Kidney epithelial cell (primary cell): ENCODE measurements at regions not wholly inside any gene's neighbourhood (a gene's known extent, or its start where the extent isn't known, plus 50 kb on each side); places are given as distances from the start of the nearest gene placed in this dataset.

Experiments
- DNase-seq: peaks from one replicate; pipeline ENCODE4 v3.0.0-alpha.2; 2010; ENCODE audit warnings: low read depth
- H3K27me3 ChIP-seq: 2 replicates; pipeline ENCODE4 v1.6.0; 2011; ENCODE audit warnings: low read length; ENCODE audit not compliant: control insufficient read depth, insufficient read depth
- H3K36me3 ChIP-seq: 2 replicates; pipeline ENCODE4 v1.5.1; 2011; ENCODE audit warnings: low read length; ENCODE audit not compliant: control insufficient read depth, insufficient read depth
- H3K4me3 ChIP-seq: 2 replicates; pipeline ENCODE4 v1.5.1; 2011; ENCODE audit warnings: low read depth, mild to moderate bottlenecking, control low read depth, low read length
- CTCF ChIP-seq: IDR thresholded peaks from 2 replicates; pipeline ENCODE4 v1.5.1; 2011; ENCODE audit warnings: mild to moderate bottlenecking, moderate library complexity, low read length, control low read depth, inconsistent platforms; ENCODE audit not compliant: insufficient read depth, poor library complexity, severe bottlenecking

- no peak for TF ChIP-seq CTCF
- DNase-seq, result no peak
- no peaks in the 10 kb centered on the region for H3K27me3 ChIP-seq
- no peaks in the 10 kb centered on the region for H3K36me3 ChIP-seq
- H3K4me3 ChIP-seq, result no peak overlapping the region
These were observed 300.1 kb upstream of the TRAM1L1 start for GRCh38 chr4:117385526-117385925.

GRCh38 chr4:117387072-117387471 lies 301.7 kb upstream of the TRAM1L1 start:
- H3K4me3 ChIP-seq, result no peak overlapping the region
- no peaks in the 10 kb centered on the region for H3K36me3 ChIP-seq
- TF ChIP-seq CTCF, result no peak
- H3K27me3 ChIP-seq, result no peaks in the 10 kb centered on the region
- no peak for DNase-seq

DNA sequence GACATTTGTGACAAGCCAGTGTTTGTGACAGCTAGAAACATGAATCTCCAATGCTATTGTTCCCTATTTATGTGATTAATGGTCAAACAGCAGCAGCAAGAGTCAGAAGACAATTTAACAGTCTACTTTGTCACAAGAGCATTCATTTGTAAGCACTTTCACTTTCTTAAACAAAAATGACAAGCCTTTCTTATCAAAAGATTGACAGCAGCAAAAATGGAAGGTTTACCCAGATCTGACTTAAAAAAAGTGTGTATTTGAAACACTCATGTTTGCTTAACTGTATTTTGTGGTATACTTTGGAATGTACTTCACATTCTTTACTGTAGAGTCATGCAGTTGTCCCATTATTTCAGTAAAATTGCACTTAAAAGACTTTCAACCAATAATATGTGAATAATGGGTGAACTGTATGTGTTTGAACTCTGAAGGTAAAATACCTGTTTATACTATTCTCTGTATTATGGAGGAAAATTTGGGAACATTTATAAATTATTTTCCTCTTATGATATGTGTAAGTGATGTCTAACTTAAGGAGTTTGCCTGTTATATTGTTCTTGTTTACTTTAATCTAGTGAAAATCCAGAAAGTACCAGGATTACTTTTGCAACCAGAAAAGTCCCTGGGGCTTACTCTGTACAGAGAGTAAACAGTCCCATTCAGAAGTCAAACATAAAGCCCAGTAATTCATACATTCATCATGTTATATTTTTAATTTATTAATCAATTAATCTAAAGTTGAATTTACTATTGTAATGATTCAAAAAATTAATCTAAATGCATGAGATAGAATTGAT lies 314.9 kb upstream of the TRAM1L1 start:
- Histone ChIP-seq H3K36me3 (no peaks in the 10 kb centered on the region), H3K27me3 (no peaks in the 10 kb centered on the region), H3K4me3 (no peak overlapping the region)
- peak; percentile 76 for DNase-seq
- TF ChIP-seq CTCF, result no peak

DNA sequence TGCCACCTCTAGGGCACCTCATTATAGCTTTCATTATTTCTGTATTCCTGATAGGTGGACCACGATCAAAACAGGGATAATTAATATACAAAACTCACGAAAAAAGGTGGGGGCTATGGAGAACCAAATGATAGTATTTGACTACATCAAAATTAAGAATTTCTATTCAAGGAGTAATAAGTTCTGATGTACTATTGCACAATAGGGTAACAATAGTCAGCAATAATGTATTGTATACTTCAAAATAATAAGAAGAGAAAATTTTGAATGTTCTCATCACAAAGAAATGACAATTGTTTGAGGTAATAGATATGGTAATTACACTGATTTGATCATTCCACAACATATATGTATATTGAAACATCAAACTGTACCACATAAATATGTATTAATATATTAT lies 327.3 kb upstream of the TRAM1L1 start:
- TF ChIP-seq CTCF, result no peak
- H3K36me3 ChIP-seq, result no peaks in the 10 kb centered on the region

DNA sequence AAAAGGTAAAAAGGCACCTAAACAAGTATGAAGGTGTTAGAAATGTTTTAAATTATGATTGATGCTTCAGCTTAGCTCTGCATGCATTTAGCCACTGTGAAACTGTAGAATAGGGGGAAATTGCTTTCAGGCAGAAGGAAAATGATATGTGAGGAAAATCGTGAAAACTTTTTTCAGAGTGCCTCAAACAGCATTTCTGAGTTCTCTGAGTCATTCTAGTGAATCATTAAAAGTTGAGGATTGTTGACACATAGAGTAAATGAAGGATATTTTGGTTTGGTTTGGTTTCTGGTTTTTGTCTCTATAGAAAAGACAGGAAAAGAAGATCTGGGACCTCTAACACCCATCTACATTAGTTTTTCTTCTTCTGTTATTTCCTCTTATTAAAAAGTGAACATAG lies 332.5 kb upstream of the TRAM1L1 start:
- no peak for TF ChIP-seq CTCF
- H3K36me3 ChIP-seq, result no peaks in the 10 kb centered on the region
- DNase-seq, result peak; percentile 23
- H3K27me3 ChIP-seq, result no peaks in the 10 kb centered on the region
- no peak overlapping the region for H3K4me3 ChIP-seq

More for the DNA sequence above, 327.3 kb upstream of the TRAM1L1 start:
- DNase-seq, result no peak
- no peak overlapping the region for H3K4me3 ChIP-seq
- no peaks in the 10 kb centered on the region for H3K27me3 ChIP-seq

GRCh38 chr4:117420948-117421347 lies 335.6 kb upstream of the TRAM1L1 start:
- no peak for DNase-seq
- Histone ChIP-seq H3K36me3 (no peaks in the 10 kb centered on the region), H3K27me3 (no peaks in the 10 kb centered on the region), H3K4me3 (no peak overlapping the region)
- TF ChIP-seq CTCF, result no peak
